HEK293 (cell line): ENCODE measurements at regions not wholly inside any gene's neighbourhood (a gene's known extent, or its start where the extent isn't known, plus 50 kb on each side); places are given as distances from the start of the nearest gene placed in this dataset.

Experiments used
- CTCF ChIA-PET: fragments of 350-600 bp; formaldehyde crosslinking; extraction: SDS; loops from one replicate; lab custom pipeline; 2021; ENCODE audit warnings: antibody characterized with exemption; lab: Yijun Ruan, JAX
- POLR2A ChIA-PET: fragments of 300-600 bp; formaldehyde crosslinking; extraction: SDS; loops from one replicate; lab custom pipeline; 2020; ENCODE audit warnings: antibody characterized with exemption, inconsistent platforms; lab: Yijun Ruan, JAX
- H3K27ac ChIP-seq: fragments of 200-500 bp; sonication (Bioruptor generic); 2 replicates; pipeline ENCODE4 v1.5.1; 2014; ENCODE audit warnings: low read depth, low read length, control low read depth, inconsistent platforms; ENCODE audit errors: extremely low read depth
- H3K36me3 ChIP-seq, 2 experiments: fragments of 200-500 bp in 1 of 2; sonication (Bioruptor generic) in 1 of 2; 1 replicate in 1 of 2; 2 replicates in 1 of 2; pipeline ENCODE4 v1.5.1; 2014 to 2017; ENCODE audit warnings: inconsistent platforms in 2 of 2, low read length in 2 of 2; ENCODE audit not compliant: control insufficient read depth in 2 of 2, insufficient read depth in 1 of 2
- H3K4me1 ChIP-seq: fragments of 200-500 bp; sonication (Bioruptor generic); 2 replicates; pipeline ENCODE4 v1.5.1; 2014; ENCODE audit warnings: mild to moderate bottlenecking, low read length, inconsistent platforms; ENCODE audit not compliant: control insufficient read depth, insufficient read depth
- H3K4me3 ChIP-seq: 2 replicates; pipeline ENCODE4 v1.5.1; 2011; ENCODE audit warnings: low read depth, mild to moderate bottlenecking, control low read depth, low read length, moderate library complexity
- H3K9me3 ChIP-seq: fragments of 200-500 bp; sonication (Bioruptor generic); 2 replicates; pipeline ENCODE4 v1.5.1; 2014; ENCODE audit warnings: low read depth, low read length, inconsistent platforms; ENCODE audit not compliant: control insufficient read depth, insufficient read depth
- GLIS2 ChIP-seq: fragments of 450-650 bp; formaldehyde crosslinking; IDR thresholded peaks from 2 replicates; pipeline ENCODE4 v1.5.1; 2016; ENCODE audit warnings: missing biosample characterization, missing genetic modification characterization
- KLF9 ChIP-seq: fragments of 450-650 bp; formaldehyde crosslinking; IDR thresholded peaks from 2 replicates; pipeline ENCODE4 v1.5.1; 2016; ENCODE audit warnings: missing biosample characterization, missing genetic modification characterization, low read depth
- OVOL3 ChIP-seq: fragments of 450-650 bp; formaldehyde crosslinking; IDR thresholded peaks from 2 replicates; pipeline ENCODE4 v1.5.1; 2016; ENCODE audit warnings: missing biosample characterization, missing genetic modification characterization
- PRDM1 ChIP-seq: fragments of 450-650 bp; formaldehyde crosslinking; IDR thresholded peaks from 2 replicates; pipeline ENCODE4; 2016; ENCODE audit warnings: missing biosample characterization, missing genetic modification characterization
- TRIM28 ChIP-seq: IDR thresholded peaks from 2 replicates; pipeline ENCODE4 v1.6.1; 2011; ENCODE audit warnings: low read length, control low read depth, borderline replicate concordance
- WT1 ChIP-seq: fragments of 450-650 bp; formaldehyde crosslinking; IDR thresholded peaks from 2 replicates; pipeline ENCODE4 v1.5.1; 2016; ENCODE audit warnings: missing biosample characterization, missing genetic modification characterization
- ZFHX2 ChIP-seq: fragments of 450-650 bp; formaldehyde crosslinking; conservative IDR thresholded peaks from 2 replicates; pipeline ENCODE4 v1.5.1; 2016; ENCODE audit warnings: missing biosample characterization, missing genetic modification characterization
- ZNF114 ChIP-seq: fragments of 450-650 bp; formaldehyde crosslinking; IDR thresholded peaks from 2 replicates; pipeline ENCODE4 v1.5.0; 2017; ENCODE audit warnings: missing biosample characterization, missing genetic modification characterization
- ZNF221 ChIP-seq: fragments of 450-650 bp; formaldehyde crosslinking; IDR thresholded peaks from 2 replicates; pipeline ENCODE4 v1.5.1; 2017; ENCODE audit warnings: missing biosample characterization, missing genetic modification characterization, borderline replicate concordance
- ZNF223 ChIP-seq: fragments of 450-650 bp; formaldehyde crosslinking; IDR thresholded peaks from 2 replicates; pipeline ENCODE4 v1.5.1; 2016; ENCODE audit warnings: missing biosample characterization, missing genetic modification characterization
- ZNF23 ChIP-seq: fragments of 450-650 bp; formaldehyde crosslinking; IDR thresholded peaks from 2 replicates; pipeline ENCODE4 v1.5.1; 2016; ENCODE audit warnings: missing biosample characterization, missing genetic modification characterization, borderline replicate concordance
- ZNF266 ChIP-seq: fragments of 450-650 bp; formaldehyde crosslinking; IDR thresholded peaks from 2 replicates; pipeline ENCODE4 v1.5.1; 2016; ENCODE audit warnings: missing biosample characterization, missing genetic modification characterization, low read depth
- ZNF274 ChIP-seq, 2 experiments: fragments of 200-500 bp in 1 of 2; fragments of 450-650 bp in 1 of 2; sonication (Bioruptor generic) in 1 of 2; formaldehyde crosslinking in 1 of 2; IDR thresholded peaks; 2 replicates each; pipeline versions ENCODE4 v1.5.1 to v1.6.1; 2014 to 2016; ENCODE audit warnings: borderline replicate concordance in 1 of 2, inconsistent platforms in 1 of 2, low read length in 1 of 2, missing biosample characterization in 1 of 2, missing genetic modification characterization in 1 of 2
- ZNF280D ChIP-seq: fragments of 450-650 bp; formaldehyde crosslinking; IDR thresholded peaks from 2 replicates; pipeline ENCODE4 v1.5.1; 2016; ENCODE audit warnings: missing biosample characterization, missing genetic modification characterization
- ZNF350 ChIP-seq: fragments of 450-650 bp; formaldehyde crosslinking; IDR thresholded peaks from 2 replicates; pipeline ENCODE4 v1.5.0; 2017; ENCODE audit warnings: missing biosample characterization, mild to moderate bottlenecking, missing genetic modification characterization
- ZNF362 ChIP-seq: fragments of 450-650 bp; formaldehyde crosslinking; IDR thresholded peaks from 2 replicates; pipeline ENCODE4 v1.5.1; 2016; ENCODE audit warnings: missing biosample characterization, missing genetic modification characterization
- ZNF391 ChIP-seq: fragments of 450-650 bp; formaldehyde crosslinking; IDR thresholded peaks from 2 replicates; pipeline ENCODE4 v1.5.1; 2016; ENCODE audit warnings: low read depth, missing biosample characterization, missing genetic modification characterization, borderline replicate concordance
- ZNF404 ChIP-seq: fragments of 450-650 bp; formaldehyde crosslinking; IDR thresholded peaks from 2 replicates; pipeline ENCODE4 v1.5.1; 2017; ENCODE audit warnings: missing biosample characterization, missing genetic modification characterization
- ZNF544 ChIP-seq: fragments of 450-650 bp; formaldehyde crosslinking; IDR thresholded peaks from 2 replicates; pipeline ENCODE4 v1.5.0; 2017; ENCODE audit warnings: missing biosample characterization, missing genetic modification characterization
- ZNF549 ChIP-seq: fragments of 450-650 bp; IDR thresholded peaks from 2 replicates; pipeline ENCODE4 v1.5.1; 2018; ENCODE audit warnings: missing biosample characterization, missing genetic modification characterization, mild to moderate bottlenecking, inconsistent platforms, moderate library complexity
- ZNF560 ChIP-seq: fragments of 450-650 bp; formaldehyde crosslinking; IDR thresholded peaks from 2 replicates; pipeline ENCODE4 v1.5.1; 2017; ENCODE audit warnings: missing biosample characterization, missing genetic modification characterization, borderline replicate concordance
- ZNF654 ChIP-seq: fragments of 450-650 bp; formaldehyde crosslinking; IDR thresholded peaks from 2 replicates; pipeline ENCODE4 v1.5.1; 2016; ENCODE audit warnings: low read depth, missing biosample characterization, missing genetic modification characterization
- ZNF658 ChIP-seq: fragments of 450-650 bp; formaldehyde crosslinking; IDR thresholded peaks from 2 replicates; pipeline ENCODE4; 2016; ENCODE audit warnings: missing biosample characterization, missing genetic modification characterization
- ZNF670 ChIP-seq: fragments of 450-650 bp; formaldehyde crosslinking; IDR thresholded peaks from 2 replicates; pipeline ENCODE4 v1.5.1; 2016; ENCODE audit warnings: missing biosample characterization, missing genetic modification characterization, low read depth
- ZSCAN23 ChIP-seq: fragments of 450-650 bp; formaldehyde crosslinking; IDR thresholded peaks from 2 replicates; pipeline ENCODE4 v1.5.1; 2016; ENCODE audit warnings: missing biosample characterization, missing genetic modification characterization
- TF ChIP-seq, protein P1 (sequence below): fragments of 450-650 bp; formaldehyde crosslinking; IDR thresholded peaks from 2 replicates; pipeline ENCODE4 v1.5.1; 2016; ENCODE audit warnings: missing biosample characterization, missing genetic modification characterization
- TF ChIP-seq, protein P2 (sequence below): fragments of 450-650 bp; formaldehyde crosslinking; IDR thresholded peaks from 2 replicates; pipeline ENCODE4 v1.5.1; 2017; ENCODE audit warnings: missing biosample characterization, missing genetic modification characterization

DNA sequence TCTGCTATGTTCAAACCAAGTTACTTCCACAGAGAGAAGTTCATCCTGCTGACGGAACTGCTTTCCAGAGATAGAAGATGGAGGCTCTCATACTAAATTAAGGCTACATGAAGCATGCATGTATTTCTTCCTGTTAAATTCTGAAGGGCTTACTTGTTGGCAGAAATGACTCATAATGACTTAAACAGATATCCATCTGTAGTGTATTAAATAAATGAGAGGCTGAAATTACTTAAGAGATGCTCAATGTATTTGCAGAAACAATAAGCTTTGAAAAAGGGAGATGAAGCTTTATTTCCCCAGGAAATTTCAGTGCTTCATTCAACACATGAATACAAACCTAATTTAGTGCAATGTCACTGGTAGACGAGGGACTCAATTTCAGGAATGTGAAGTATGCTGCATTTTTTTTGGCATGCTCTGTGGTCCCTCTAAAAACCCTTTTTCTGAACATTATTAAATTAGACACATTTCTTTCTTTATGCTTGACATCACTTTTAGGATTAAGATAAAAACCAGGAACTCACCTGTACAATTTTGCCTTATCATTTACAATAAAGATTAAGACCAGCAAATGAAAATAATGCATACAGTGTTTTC, 759.1 kb upstream of the POU3F4 start:
- H3K4me3 ChIP-seq, result no peak overlapping the region
- TF ChIP-seq ZNF223 (no peak), KLF9 (tag by site-specific recombination) (no peak), TRIM28 (no peak), ZNF274 (IDR thresholded peaks at IDR 0.05; ENCODE audit: low read length) (no peak), ZNF274 (tag by site-specific recombination; IDR thresholded peaks at IDR 0.05; ENCODE audit: borderline replicate concordance) (no peak), ZNF221 (tag by site-specific recombination) (no peak), ZNF658 (tag by site-specific recombination) (no peak), PRDM1 (no peak), ZNF544 (tag by site-specific recombination) (no peak), ZNF404 (tag by site-specific recombination) (no peak), ZNF114 (tag by site-specific recombination) (no peak), ZNF280D (tag by site-specific recombination) (no peak), WT1 (tag by site-specific recombination) (no peak)
- TF ChIP-seq, protein P1, sequence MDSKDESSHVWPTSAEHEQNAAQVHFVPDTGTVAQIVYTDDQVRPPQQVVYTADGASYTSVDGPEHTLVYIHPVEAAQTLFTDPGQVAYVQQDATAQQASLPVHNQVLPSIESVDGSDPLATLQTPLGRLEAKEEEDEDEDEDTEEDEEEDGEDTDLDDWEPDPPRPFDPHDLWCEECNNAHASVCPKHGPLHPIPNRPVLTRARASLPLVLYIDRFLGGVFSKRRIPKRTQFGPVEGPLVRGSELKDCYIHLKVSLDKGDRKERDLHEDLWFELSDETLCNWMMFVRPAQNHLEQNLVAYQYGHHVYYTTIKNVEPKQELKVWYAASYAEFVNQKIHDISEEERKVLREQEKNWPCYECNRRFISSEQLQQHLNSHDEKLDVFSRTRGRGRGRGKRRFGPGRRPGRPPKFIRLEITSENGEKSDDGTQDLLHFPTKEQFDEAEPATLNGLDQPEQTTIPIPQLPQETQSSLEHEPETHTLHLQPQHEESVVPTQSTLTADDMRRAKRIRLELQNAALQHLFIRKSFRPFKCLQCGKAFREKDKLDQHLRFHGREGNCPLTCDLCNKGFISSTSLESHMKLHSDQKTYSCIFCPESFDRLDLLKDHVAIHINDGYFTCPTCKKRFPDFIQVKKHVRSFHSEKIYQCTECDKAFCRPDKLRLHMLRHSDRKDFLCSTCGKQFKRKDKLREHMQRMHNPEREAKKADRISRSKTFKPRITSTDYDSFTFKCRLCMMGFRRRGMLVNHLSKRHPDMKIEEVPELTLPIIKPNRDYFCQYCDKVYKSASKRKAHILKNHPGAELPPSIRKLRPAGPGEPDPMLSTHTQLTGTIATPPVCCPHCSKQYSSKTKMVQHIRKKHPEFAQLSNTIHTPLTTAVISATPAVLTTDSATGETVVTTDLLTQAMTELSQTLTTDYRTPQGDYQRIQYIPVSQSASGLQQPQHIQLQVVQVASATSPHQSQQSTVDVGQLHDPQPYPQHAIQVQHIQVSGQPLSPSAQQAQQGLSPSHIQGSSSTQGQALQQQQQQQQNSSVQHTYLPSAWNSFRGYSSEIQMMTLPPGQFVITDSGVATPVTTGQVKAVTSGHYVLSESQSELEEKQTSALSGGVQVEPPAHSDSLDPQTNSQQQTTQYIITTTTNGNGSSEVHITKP (tag by site-specific recombination), result no peak
- H3K36me3 ChIP-seq, result peaks cover 0 to 3% of the 10 kb centered on the region in 2 experiments; a peak in 1 of 3 replicates
- H3K27ac ChIP-seq, result no peak overlapping the region
- ChIA-PET POLR2A (no interaction called here), CTCF (interaction anchor here (1.6 kb wide), 1 partner anchor 13 kb away, joined by 4 read pairs; no protein-coding TSS in a partner anchor)
- no peaks in the 10 kb centered on the region; the same call in 1 of the 2 replicates for H3K9me3 ChIP-seq
- H3K4me1 ChIP-seq, result no peaks in the 10 kb centered on the region

DNA sequence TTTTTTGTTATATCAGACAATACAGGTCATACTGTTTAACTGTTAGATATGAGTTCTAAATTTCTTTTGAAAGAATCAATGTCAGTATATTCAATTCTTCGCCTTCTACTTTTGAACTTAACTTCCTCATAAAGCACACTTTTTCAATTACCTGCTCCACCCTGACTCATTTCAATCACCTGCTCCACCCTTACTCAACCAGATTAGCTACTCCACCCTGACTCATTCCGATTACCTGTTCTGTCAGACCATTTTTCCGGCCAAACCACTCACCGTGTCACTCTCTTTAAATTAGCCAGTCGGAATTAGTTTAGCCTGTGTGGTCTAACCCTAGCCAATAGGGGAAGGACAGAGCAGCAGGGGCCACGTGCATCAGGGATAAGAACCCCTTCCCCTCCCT, 751.8 kb upstream of the POU3F4 start:
- no peaks in the 10 kb centered on the region for H3K36me3 ChIP-seq
- POLR2A ChIA-PET, result no interaction called here
- no peak overlapping the region for H3K4me3 ChIP-seq
- CTCF ChIA-PET, result no interaction called here
- no peaks in the 10 kb centered on the region for H3K4me1 ChIP-seq
- no peak overlapping the region for H3K27ac ChIP-seq
- no peaks in the 10 kb centered on the region; the same call in 1 of the 2 replicates for H3K9me3 ChIP-seq
- TF ChIP-seq, protein P2, sequence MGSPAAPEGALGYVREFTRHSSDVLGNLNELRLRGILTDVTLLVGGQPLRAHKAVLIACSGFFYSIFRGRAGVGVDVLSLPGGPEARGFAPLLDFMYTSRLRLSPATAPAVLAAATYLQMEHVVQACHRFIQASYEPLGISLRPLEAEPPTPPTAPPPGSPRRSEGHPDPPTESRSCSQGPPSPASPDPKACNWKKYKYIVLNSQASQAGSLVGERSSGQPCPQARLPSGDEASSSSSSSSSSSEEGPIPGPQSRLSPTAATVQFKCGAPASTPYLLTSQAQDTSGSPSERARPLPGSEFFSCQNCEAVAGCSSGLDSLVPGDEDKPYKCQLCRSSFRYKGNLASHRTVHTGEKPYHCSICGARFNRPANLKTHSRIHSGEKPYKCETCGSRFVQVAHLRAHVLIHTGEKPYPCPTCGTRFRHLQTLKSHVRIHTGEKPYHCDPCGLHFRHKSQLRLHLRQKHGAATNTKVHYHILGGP (tag by site-specific recombination), result no peak
- TF ChIP-seq ZFHX2, result no peak
- TF ChIP-seq OVOL3 (tag by site-specific recombination), result no peak
- TF ChIP-seq ZNF350 (tag by site-specific recombination), result no peak
- TF ChIP-seq ZNF560 (tag by site-specific recombination), result no peak
- no peak for TF ChIP-seq ZNF23 (tag by site-specific recombination)
- no peak for TF ChIP-seq GLIS2 (tag by site-specific recombination)
- no peak for TF ChIP-seq ZNF391 (tag by site-specific recombination)
- TF ChIP-seq ZNF670 (tag by site-specific recombination), result no peak
- no peak for TF ChIP-seq ZNF654 (tag by site-specific recombination)
- TF ChIP-seq ZNF266 (tag by site-specific recombination), result no peak
- no peak for TF ChIP-seq ZSCAN23 (tag by site-specific recombination)
- no peak for TF ChIP-seq ZNF362 (tag by site-specific recombination)
- TF ChIP-seq ZNF549 (tag by site-specific recombination), result no peak
